ENCODE measurements at regions not wholly inside any gene's neighbourhood (a gene's known extent, or its start where the extent isn't known, plus 50 kb on each side); places are given as distances from the start of the nearest gene placed in this dataset.

DNA sequence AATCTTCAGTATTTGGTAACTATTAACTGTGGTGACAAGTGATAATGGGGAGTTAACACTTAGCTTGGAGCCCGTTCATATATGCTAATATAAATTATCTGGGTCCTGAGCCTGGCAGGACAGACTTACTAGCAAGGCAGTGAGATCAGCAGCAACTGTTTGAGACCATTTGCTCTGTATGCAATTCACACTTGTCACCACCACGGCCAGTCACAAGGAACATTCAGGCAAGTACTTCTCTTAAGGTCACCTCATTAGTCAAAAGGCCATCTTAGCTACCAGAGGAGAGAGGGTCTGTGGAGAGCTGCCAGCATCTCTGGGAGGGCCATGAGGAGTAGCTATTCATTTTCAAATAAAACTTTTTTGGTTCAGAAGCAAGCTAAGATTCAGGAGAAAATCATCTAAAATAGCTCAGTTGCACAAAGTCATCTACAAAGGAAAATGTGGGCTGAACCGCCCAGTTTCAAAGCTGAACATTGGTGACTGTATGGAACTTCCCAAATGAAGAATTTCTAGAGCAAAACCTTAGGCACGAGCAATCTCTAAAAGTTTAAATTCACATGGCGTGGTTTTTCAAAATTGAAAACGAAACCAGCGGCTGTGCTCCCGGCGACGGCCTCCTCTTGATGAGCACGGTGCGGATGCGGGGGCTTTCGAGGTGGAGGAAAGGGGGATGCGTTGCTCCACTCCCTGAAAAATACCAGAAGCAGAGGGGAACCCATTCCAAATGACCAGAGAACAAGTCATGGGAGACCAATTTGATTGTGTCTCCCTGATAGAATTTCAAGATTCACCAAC lies 233.5 kb upstream of the MGMT start:
- ATAC-seq (no peak), DNase-seq (no peak)

GRCh38 chr10:129236274-129236691 lies 230.8 kb upstream of the MGMT start:
- ATAC-seq (no peak), DNase-seq (no peak)

GRCh38 chr10:129241461-129241860 lies 225.6 kb upstream of the MGMT start:
- no peak for ATAC-seq

GRCh38 chr10:129244298-129244697 lies 222.7 kb upstream of the MGMT start:
- ATAC-seq (no peak), DNase-seq (no peak)

More at GRCh38 chr10:129241461-129241860, 225.6 kb upstream of the MGMT start:
- no peak for DNase-seq

- no peak for ATAC-seq
Observed at GRCh38 chr10:129244757-129245156, 222.3 kb upstream of the MGMT start.

GRCh38 chr10:129253161-129253864 lies 213.7 kb upstream of the MGMT start:
- DNase-seq (no peak), ATAC-seq (no peak)

More at GRCh38 chr10:129244757-129245156, 222.3 kb upstream of the MGMT start:
- no peak for DNase-seq

GRCh38 chr10:129253865-129254179 lies 213.2 kb upstream of the MGMT start:
- ATAC-seq (no peak), DNase-seq (no peak)

- no peak for DNase-seq
- no peak for ATAC-seq
Observed at GRCh38 chr10:129258283-129258923, 208.6 kb upstream of the MGMT start.

DNA sequence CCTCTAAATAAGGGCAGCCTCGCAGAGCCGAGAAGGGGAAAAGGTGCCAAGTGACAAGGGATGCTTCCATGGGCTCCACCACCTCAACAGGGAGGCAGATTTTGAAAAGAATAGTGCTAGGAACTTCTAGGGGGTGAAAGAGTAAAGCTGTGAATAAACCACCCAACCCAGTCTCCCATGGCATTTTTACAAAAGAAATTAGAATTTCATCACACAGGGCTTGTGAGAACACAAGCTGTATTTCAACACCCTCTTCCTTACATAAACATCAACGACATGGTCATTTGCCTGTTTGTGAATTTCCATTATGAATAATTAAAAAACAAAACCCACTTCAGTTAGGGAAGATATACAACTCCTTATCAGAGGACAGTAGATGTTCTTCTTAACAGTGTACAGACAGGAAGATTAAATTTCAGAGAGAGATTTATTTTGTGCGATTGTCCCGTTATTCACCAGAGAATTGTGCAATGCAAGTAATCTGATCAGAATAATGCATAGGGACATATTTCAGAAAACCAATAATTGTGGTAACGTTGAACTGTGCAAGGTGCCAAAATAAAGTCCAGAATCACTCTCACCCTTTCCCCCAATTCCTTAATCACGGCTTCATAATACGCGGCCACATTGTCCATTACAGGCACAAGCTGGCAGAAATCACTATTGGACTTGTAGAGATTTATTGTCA lies 207.8 kb upstream of the MGMT start:
- no peak for ATAC-seq
- DNase-seq: no peak

GRCh38 chr10:129272176-129272575 lies 194.9 kb upstream of the MGMT start:
- DNase-seq (no peak), ATAC-seq (no peak)

- no peak for DNase-seq
- ATAC-seq: no peak
Observed at GRCh38 chr10:129272866-129273650, 194.0 kb upstream of the MGMT start.

GRCh38 chr10:129273860-129274259 lies 193.2 kb upstream of the MGMT start:
- DNase-seq (no peak), ATAC-seq (no peak)

GRCh38 chr10:129274748-129275474 lies 192.1 kb upstream of the MGMT start:
- ATAC-seq (no peak), DNase-seq (peak; percentile 5)

- ATAC-seq (no peak), DNase-seq (no peak)
Observed at GRCh38 chr10:129275886-129276285, 191.2 kb upstream of the MGMT start.

- no peak for ATAC-seq
Observed at GRCh38 chr10:129277084-129277483, 190.0 kb upstream of the MGMT start.

DNA sequence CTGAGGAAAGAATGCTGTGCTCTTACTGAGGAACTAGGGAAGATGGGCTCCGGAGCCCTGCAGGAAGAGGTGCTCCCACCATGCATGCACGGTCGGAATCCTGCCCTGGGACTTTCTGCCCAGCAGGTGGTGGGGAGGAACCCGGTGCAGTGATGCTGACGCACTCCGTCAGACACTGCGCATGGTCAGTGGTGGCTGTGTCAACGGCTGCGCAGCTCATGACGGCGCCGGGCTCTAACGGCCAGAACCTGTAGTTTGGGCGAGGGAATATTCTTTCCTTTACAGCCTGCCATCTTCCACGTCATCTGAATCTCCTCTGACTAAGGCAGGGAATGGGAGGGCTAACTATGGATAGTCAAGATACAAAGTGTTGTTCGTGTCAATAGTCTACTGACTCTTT lies 189.2 kb upstream of the MGMT start:
- no peak for DNase-seq
- no peak for ATAC-seq

More at GRCh38 chr10:129277084-129277483, 190.0 kb upstream of the MGMT start:
- DNase-seq: no peak

DNA sequence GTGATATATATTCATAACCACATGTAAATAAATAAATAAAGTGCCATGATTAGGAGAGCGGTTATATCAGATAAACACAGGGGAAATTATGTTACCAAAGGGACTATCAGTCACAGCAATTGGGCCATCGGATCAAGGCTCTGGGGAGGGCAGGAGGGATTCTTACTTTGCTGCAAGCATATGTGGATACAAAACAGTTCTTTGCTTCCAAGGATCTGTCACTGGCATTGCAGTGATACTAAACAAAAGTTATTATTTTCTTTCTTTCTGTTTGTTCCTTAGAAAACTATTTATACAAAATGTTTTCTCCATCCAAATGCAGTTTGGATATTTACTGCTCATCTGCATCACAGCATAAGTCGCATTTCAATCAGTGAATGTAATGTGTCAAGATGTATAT lies 188.4 kb upstream of the MGMT start:
- ATAC-seq (no peak), DNase-seq (no peak)

DNA sequence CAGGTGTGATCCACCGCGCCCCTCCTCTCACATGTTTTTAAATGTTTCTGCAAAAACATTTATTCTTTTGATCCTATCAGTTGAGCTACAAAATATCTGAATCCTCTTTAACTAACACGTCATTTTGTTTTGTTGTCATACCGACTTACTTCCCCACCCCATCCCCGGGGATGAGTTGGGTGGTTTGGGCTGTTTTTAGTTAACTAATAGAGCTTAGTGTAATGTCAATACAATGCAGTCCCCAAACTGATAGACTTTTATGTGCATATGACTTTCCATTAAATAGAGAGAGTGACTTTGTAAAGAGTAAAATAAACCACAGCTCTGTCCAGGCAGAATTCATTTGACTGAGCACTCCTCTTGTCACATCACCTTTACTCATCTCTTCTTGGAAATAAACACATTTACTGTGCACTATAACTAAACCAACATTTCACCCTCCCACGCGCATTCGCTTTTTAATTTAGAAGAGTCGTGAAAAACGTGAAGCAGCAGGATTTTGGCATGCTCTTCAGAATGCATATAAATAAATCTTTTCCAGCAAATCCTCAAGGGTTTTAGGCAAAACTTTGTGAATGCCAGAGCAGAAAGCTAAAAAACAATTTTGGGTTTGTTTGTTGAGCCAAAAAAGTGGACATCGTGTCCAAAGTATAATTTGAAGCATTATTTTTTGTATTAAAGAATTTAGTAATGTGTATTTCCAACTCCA lies 187.4 kb upstream of the MGMT start:
- ATAC-seq: no peak

GRCh38 chr10:129280155-129280502 lies 186.9 kb upstream of the MGMT start:
- DNase-seq (no peak), ATAC-seq (no peak)

More for the DNA sequence above, 187.4 kb upstream of the MGMT start:
- DNase-seq: no peak

DNA sequence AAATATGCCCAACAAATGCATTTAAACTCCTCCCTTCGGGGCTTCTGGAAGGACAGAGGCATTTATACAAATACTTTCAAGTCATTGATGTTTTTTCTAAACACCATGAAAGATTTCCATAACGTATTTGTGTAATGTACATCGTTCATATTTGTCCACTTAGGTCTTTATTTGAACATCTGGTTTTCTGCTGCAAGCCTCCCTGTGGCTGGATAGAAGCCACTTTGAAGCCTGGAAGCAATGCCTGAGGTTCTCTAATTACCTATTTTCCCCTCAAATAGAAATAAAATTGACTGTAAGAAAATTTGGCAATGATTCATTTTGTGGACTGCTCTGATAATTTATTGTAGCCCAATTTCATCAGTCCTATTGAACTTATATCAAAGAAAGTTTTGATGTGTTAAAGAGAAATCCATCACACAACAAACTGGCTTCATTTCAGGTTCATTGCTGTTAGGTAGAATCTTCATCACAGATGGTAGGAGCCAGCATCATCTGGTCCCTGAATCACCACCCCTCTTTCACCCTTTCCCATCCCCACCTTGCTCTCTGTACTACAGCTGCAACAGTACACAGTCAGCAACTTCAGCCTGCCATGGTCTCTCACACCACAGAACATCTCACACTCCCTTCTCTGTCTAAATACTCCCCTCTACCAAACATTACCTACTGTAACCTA lies 186.0 kb upstream of the MGMT start:
- ATAC-seq: no peak
- DNase-seq: no peak

Measured in stimulated activated naive CD8-positive, alpha-beta T cell treated with anti-CD3 and anti-CD28 coated beads, Interleukin-15, Interleukin-2, amounts not matched to agents 100 U/mL and 50 U/mL, for 24 hours (primary cell).